Activated T-helper 1 cell treated with Interleukin-2 at 50 U/mL for 16 hours (primary cell): ENCODE measurements at regions not wholly inside any gene's neighbourhood (a gene's known extent, or its start where the extent isn't known, plus 50 kb on each side); places are given as distances from the start of the nearest gene placed in this dataset.
A peak's percentile ranks its signal among the peaks of the same experiment; 100 is the strongest.

Source experiments
- DNase-seq: peaks from one replicate; pipeline ENCODE4 v3.0.0-alpha.2; 2020; ENCODE audit warnings: low read depth

DNA sequence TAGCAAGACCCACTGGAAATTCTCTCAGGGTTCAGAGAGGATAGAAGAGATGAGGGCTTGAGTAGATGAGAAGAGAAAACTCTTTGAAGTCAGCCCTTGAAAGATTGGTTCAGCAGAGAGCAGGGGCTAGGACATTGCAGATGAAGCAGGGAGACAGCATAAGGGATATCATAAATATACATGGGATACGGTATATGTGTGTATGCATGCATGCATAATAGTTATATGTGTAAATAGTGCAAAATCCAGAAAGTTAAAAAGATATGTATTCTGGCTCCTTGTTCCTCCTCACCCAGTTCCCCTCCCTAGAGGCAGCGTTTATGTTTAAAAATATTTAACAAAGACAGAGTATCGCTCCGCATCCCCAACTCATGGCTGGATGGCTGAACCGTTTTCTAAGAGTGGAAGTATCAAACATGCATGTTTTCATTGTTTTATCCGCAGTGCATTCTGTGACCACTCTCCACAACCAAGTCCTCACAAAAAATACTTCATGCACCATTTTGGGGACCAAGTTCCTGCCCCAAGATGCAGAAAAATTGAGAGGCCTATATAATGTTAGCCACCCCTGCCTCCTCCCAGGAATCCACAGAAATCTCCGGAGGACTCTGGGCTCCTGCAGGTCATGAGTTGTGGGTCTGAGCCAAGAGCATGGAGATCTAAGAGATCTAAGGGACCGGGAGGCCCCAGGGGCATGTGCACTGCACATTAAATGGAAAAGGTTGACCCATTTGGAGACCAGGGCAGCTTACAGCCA is 119.5 kb downstream of the MTX3 start:
- DNase-seq = no peak

GRCh38 chr5:79868163-79868670 is 122.8 kb downstream of the MTX3 start:
- no peak for DNase-seq

GRCh38 chr5:79865579-79865978 is 125.5 kb downstream of the MTX3 start:
- DNase-seq = no peak

DNA sequence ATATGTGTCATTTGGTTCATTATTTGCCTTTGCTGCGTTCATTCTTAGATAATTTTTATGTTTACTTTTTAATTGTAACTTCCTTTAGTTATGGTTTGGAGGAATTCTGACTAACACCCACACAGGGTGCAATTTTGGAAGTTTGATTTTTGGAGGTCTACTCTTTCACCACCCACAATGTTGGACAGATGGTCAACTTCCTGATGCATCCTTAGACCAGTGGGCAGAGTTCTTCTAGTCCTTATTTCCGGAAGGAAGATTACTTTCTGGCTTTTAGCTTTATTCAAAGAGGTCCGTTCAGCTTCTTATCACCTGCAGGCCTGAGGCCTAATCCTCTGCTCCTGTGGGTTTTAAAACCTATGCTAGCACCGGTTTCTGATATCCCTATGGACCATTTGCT is 126.7 kb downstream of the MTX3 start:
- no peak for DNase-seq

DNA sequence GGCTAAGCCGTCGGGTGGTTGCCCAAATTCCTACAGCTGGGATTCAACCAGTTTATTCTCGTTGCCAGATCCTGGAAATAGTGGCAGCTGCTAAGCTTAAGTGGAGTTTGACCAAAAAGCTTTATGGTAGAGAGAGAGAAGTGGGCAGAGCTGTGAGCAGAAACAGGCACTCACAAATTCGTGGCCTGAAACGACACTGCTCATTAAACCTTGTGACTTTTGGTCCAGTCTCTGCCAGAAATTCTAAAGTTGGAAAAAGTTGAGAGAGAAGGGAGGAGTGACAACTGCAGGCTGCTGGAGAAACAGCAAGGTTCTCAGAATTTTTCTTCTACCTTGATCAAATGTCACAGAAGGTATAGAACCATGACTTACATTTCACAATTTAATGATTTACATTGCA is 131.5 kb downstream of the MTX3 start:
- DNase-seq = no peak

GRCh38 chr5:79858410-79858723 is 132.7 kb downstream of the MTX3 start:
- no peak for DNase-seq

DNA sequence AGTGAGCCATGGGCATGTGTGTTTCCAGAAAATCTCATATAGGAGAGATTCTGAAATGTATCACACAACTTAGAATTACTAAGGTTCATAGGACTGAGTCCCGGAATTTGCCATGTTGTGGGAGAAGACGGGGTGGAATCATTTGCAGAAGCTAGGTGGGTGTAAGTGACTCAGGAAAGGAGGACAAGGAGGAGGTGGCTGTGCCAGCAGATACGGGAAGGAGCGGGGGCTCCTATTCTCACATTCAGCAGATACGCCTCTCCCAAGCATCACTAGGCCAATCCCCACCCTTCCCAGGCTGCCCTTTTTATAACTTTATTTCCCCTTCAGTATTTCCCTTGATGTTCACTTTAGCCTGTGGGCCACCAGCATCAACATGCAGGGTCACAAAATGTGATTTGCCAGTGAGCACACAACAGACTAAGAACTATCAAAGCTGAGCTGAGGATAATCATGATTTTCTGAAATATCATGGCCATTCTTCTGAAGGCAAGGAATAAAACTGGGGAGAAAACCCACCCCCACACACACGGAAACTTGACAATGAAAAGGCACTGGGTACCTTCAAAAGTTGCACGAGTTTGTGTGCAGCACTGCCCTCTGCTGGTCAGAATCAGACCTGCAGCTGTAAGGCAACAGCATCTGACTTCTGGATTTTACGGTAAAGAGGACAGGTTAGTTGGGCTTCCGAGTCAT is 133.2 kb downstream of the MTX3 start:
- DNase-seq = peak; percentile 60

- DNase-seq = no peak
Measured at GRCh38 chr5:79856456-79857055, 134.5 kb downstream of the MTX3 start.

- DNase-seq = no peak
Measured at GRCh38 chr5:79853676-79854418, 137.2 kb downstream of the MTX3 start.

DNA sequence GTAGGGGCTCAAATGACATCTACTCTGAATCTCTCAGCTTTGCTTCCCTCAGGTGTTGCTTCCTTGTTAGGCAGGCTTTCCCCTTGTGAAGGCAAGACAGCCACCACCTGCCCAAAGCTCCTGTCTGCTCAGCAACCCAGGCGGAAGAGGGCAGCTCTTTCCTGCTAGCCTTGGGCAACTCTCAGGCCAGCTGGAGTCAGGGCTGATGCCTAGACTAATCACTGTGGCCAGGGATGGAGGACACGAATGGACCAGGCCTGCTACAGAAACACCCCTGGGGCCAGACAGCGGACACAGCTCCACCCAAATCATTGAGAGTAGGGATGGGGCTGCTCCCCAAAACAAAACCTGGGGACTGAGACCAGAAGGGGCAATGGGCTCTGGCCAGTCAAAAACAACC is 138.0 kb downstream of the MTX3 start:
- DNase-seq = no peak

DNA sequence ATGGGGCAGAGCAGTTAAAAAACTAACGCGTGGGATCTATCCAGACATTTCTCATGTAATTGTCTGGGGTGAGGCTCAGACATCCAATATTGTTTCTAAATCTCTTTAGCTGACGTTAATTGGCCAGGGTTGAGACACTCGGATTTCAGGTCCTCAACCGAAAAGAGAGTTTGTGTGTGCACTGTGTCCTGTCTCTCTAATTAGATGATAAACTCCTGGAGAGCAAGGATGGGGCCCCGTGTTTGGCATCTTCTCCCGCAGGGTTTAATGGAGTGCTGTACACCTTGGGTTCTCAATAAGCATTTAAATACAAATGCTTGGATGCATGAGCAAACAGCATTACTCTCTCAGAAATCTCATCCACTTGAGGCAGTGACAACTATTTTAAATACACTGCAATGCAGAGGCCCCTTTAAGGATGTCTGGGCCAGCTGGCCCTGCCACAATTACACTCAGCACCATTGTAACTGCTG is 139.6 kb downstream of the MTX3 start:
- no peak for DNase-seq

- DNase-seq = no peak
Measured at GRCh38 chr5:79850941-79851340, 140.1 kb downstream of the MTX3 start.

DNA sequence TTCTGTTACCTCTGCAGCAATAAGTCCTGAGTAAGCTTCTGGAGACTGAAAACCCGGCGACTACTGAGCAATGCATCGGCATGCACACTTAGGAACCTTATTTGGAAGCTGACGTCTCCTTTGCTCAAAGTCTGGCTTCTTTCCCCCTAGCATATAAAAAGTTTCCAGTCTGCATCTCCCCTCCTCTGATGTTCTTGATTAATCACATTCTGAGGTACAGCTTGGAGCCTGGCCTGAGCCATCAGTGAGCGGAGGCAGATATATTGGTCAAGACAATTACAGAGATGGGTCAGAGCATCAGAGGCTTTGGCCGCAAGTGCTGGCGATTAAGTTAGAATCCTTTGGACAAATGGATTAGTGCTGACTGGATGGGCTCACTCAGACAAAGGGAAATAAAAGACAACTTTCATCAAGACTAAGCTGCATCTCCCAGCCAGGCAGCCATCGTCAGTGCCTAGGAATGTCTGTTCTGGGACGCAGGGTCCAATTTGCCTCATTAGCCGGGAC is 140.7 kb downstream of the MTX3 start:
- DNase-seq = no peak

DNA sequence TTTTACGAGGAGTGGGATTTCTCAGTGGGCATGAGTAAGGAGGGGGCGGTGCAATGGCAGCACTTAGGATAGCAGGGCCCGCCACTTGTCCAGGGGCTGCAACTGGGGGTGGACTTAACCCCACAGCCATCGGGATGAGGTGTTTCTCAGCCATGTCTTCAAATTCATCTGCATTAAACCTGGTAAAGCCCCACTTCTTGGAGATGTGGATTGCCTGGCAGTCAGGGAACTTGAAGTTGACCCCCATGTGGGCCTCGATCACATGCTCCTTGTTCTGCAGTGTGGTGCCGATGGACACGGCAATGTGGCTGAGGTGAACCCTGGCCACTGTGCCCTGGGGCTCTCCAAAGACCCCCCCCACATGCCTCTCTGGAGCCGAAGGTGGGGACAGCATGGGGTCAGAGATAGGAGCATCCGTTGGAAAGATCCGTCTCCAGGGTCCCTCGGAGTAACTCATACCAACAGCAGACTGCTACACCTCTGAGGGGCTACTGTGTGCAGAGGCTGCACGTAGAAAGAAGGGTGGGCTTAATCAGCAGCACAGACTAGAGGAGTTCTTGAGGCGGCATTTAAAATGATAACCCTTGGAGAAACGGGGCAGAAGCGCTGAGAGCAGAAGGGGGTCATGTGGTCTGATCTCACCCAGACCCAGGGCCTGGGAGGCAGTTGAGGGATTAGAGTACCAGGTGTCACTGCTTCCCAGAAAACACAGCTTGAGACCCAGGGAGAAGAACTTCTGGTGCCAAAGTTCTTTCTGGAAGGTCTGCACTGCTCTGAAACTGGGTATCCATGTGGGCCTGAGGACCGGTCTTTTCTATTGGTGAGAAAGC is 141.4 kb downstream of the MTX3 start:
- DNase-seq = no peak
